Stimulated activated CD8-positive, alpha-beta memory T cell treated with anti-CD3 and anti-CD28 coated beads, Interleukin-7, amount 100 ng/mL, for 1 hour (primary cell): ENCODE measurements at regions not wholly inside any gene's neighbourhood (a gene's known extent, or its start where the extent isn't known, plus 50 kb on each side); places are given as distances from the start of the nearest gene placed in this dataset.
"Not testable (repeated sequence)": the region's sequence is repeated elsewhere in the genome, so short reads cannot be mapped to it uniquely, and the experiment has no call there.

Experiments used
- DNase-seq, 2 donors: peaks; one replicate each; pipeline ENCODE4 v3.0.0-alpha.2; 2020; ENCODE audit warnings: low read depth in 2 of 2

DNA sequence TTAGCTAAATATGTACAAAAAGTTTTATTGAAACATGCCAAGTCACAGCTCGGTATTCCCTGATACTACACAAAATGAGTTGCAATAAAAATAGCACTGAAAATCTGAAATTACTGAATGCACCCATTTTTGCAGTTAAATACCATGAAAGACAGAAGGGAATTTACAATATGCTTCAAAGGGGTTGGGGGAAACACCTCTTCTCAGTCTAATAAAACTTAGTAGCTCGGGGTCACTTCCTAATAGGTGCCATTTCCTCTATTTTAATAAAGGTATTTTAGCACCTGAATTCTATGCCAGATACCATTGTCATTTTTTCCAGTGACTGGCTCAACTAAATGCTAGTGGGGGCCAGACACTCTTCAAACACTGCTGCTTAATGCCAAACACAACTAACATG, 204.1 kb upstream of the MEF2C start:
- no peak for DNase-seq

DNA sequence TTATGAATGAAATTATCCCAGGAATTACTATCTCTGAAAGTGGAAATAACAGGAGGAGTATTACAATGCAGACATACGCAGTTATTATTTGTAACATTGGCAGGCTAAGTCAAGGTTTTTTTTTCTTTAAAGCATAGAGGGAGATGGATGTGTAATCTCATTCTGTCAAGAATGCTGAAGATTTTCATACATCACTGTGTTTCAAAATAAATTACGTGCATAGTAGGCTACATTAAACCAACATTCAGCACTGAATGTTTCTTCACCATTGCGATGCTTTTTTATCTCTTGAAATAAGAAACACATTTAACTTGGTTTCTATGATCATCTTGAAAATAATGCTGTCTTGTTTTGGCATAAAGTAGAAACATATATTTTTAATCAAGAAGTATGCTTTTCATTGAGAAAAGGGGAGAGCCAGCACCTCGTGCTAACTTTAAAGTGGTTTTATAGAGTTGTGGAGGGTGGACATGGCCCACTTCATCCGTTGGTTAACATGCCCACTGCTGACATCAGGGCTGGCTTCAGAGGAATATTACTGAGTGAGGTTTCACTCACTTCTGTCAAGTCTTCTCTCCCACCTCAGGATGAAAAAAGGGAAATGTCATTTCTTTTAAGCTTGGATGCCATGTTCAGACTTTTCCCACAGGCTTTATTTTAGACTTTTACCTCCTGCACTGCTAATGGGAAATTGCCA, 203.6 kb upstream of the MEF2C start:
- no peak for DNase-seq

DNA sequence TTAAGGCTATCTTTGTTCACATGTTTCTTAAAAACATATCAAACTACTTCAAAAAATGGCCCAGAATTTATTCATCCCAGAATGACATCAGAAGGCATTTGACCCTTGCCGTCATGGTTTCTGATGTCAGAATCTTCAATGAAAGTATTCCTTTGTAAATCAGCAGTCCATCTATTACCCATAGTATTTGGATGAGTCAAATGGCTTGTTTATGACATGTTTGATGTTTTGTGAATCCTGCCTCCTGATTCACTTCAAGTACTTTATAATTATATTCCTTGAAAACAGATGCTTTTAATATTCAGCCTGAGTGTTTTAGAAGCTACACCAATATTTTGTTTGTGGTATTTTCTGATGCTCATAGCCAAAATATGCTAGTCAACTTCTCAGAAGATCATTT, 200.8 kb upstream of the MEF2C start:
- no peak for DNase-seq

DNA sequence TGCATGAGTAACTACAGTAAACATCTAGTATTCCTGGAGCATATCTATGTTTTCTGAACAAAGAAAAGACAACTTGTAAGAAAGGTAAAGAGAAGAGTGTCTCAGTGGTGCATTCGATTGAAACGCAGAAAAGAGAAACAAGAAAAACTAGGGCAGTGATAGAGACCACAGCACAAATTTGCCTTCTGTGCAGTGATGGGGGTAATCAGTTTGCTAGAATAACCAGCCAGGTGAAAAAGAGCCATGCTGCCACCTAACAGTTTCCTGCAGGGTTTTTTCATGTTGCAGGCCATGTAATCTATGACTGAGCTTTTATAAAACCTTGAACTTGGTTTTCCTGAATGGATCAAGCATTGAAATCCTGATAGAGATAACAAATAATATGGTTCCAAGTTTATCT, 198.4 kb upstream of the MEF2C start:
- no peak for DNase-seq

DNA sequence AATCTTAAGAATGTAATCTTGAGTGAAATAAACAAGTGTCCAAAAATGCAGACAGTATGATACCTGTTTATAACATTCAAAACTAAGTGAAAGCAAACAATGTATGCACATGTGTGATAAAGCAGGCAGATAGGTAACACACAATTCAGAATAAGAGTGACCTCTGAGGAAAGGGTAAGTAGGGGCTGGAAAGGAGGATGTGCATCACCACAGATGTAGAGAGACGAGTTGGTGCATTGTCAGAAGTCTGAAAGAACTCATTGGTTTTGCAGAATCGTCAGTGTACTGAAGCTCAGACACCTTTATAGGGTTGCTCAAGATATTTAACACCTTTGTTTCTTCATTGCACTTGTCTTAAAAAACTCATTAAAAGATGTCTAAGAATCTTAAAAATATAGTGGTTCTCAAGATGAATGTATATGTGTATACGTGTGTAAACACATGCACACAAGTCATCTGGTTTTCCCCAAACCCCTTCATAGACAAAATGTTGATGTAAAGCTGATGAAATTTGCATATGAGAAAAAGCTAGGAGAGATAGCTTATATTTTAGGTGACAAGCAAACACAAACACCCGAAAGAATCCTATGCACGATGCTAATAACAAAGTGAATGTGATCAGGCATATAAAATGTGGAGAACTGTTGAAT, 197.6 kb upstream of the MEF2C start:
- DNase-seq: no peak

DNA sequence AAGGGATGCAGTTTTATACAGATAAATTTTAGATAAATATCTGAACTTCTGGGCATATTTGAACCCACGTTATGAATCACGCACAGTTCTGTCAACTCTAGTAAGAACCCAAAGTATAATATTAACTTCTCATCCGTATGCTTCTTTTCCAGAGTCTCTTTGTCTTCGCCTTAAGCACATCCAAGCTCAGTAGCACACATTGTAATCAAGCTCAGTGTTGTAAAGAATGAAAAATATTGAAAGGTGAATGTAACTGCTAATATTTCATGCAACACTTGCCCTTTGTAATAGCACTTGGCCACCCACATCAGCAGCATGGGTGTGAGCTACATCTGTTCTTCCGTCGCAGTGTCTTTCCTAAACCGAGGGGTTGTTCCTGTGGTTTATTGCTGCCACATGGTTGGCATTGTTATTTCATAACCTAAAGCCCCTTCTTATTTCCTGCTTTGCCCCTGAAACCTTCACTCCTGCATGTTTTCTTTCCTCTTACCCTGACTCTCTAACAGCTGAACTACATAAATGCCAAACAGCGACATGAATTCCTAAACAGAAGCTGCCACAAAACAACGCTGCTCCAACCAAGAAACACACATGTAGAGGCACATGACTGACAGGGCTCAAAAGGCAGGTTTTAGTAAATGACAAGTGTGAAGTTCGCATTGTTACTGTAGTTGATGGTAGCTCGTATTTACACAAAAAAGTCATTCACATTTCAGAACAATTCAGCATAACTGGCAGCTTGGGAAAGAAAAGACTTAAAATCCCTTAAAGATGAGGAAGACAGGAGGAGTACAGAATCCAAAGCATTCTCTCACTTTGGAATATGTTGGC, 190.1 kb upstream of the MEF2C start:
- DNase-seq: no peak

DNA sequence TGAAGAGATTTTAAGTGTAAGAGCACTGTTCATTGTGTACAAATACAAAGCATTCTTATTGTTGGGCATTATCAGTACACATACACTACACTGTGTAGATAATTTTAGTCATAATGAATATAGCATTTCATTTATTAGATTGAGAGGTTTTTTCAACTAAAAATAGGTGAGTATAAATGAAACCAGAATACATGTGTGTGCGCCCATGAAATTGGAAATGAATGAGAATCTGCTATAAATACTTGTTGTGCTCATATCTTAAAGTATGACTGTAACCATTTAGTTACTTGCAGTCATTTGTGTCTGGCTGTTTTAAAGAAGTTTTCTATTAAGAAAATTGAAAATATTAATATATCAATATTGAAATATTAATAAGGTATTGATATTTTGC, 189.0 kb upstream of the MEF2C start:
- DNase-seq: no peak

DNA sequence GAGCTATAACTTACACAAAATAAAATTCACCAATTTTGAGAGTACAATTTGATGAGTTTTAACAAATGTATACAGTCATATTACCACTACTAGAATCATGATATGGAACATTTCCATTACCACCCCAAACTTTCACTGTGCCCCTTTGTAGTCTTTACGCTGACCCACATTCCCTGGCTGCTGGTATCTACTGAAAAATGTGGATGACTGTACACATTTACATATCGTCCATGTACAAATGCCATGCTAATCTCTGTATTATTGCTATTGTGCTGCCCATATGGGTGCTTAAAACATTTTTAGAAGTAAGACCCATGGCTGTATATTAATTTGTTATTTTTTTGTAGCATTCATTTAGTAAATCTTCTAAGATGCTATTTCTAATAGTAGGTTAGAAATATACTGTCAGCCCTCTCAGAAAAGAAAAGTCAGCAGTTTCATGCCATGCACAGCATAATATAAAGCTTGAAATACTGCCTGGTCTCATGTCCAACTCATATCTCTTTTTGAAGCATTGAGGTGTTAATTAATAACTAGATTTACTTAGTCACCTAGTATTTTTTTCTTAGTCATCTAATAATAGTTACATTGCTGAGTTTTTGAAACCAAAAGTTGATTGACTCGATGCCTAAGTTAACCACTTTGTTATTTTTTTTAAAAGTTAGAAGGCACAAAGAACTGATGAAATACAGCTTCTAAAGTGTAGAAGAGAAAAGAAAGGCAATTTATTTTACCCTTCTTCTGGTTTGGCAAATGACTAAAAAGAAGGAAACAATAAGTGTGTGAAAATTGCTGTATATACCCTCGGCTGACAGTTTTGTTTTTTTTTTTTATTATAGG, 188.3 kb upstream of the MEF2C start:
- no peak for DNase-seq

DNA sequence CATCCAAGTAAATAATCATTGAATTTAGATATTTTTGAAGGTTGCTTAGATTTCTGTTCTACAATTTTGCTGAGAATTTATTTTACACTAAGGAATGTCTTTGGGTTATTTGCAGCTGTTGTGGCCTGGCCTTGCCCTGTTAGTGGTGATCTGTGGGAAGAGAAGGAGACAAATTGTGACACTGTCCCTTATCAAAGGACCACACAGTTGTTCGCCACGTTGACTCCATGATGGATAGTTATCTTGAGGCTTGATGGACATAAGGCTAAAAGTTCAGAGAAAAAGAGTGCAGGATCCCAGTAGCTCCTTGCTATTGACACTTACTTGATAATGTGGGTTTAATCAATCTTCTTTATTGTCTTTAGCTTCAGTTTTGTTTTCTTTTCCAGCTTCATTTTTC, 186.6 kb upstream of the MEF2C start:
- no peak for DNase-seq

DNA sequence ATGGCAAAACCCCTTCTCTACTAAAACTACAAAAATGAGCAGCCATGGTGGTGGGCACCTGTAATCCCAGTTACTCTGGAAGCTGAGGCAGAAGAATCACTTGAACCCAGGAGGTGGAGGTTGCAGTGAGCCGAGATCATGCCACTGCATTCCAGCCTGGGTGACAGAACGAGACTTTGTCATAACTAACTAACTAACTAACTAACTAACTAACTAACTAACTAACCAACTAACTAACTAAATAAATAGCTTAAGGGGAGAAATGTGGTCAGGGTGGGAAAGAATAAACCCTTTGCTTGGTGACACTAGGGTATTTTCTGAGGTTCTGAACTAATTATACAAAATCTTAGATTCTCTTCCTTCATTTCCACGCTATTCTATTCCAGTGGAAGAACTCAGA, 184.4 kb upstream of the MEF2C start:
- DNase-seq: no peak

DNA sequence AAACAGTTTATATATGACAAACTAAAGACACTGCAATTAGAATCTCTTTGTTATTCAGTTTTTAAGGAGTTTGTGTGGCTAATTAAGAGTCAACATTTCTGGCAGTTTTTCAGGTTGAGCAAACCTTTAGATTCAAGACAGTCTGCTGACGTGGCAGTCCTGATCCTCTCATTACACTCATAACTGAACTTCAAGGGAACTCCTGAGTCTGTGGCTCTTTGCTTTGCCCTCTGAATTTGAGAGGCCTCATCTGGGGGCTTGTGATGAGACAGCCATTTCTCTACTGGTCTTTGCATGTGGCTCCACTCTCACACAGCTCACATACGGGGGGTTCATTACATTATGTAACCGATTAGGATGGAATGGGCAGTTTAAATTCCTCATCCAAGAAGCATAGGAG, 182.9 kb upstream of the MEF2C start:
- no peak for DNase-seq

DNA sequence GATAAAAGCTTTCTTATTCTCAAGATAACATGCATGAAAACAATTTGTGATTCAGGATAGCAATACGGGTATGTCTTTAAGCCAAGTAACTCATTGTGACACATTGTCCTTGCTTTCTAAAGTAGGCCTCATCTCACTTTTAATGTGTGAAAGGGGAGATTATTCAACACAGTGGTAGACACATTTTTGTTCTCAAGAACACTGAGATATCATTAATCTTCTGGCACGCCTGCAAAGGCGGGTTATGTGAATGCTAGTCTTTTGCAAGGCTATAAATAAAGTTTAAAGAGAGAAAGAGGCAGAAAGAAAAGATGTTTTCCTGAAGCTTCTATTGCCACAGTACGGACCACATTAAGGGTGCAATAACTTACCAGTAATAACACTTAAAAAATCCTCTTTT, 181.8 kb upstream of the MEF2C start:
- DNase-seq: no peak

DNA sequence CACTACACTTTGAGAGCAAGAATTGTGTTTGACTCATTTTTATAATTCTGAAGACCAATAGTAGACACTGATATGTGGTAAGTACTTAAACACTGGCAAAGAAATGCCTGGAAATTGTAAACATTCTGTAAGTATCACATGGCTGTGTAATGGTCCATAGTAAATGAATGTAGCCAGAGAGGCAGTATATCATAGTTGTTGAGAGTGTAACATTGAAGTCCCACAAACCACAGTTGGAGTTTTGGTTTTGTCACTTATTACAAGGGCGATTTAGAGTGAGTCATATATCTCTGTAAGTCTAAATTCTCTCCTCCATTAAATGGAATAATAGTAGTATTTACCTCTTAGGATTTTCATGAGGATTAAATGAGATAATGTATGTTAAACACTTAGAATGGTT, 181.1 kb upstream of the MEF2C start:
- DNase-seq: no peak

DNA sequence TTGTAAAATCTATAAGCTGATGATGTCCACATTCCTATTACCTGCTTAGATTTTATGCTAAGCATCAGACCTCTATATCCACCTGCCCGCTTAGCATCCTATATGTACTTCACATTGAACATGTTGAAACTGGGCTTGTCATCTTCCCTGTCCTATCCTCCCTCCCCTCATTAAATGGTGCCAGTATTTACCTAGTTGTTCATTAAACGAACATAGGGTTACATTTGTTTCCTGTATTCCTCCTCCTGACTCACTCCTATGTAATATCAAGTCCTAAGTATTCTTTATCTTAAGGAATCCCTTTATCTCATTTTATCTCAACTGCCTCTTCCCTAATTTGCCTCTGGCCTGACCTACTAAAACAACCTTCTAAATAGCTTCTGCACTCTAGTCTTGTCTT, 177.8 kb upstream of the MEF2C start:
- DNase-seq: no peak

DNA sequence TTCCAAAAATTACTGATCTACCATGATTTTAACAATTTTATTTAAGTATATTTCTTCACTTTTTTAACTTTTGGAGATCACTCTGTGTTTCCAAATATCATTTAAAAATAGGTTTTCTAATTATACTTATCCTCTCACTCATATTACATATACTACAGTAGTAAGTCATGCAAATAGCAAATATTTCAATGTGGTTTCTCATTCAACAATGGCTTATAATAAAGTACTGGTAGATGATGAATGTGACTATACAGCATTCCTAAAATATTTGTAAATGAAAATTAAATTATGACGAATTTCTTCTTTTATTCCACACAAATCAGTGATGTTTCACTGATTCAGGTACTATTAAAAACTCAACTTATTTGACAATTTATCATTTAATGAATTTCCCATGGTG, 176.3 kb upstream of the MEF2C start:
- DNase-seq: no peak

DNA sequence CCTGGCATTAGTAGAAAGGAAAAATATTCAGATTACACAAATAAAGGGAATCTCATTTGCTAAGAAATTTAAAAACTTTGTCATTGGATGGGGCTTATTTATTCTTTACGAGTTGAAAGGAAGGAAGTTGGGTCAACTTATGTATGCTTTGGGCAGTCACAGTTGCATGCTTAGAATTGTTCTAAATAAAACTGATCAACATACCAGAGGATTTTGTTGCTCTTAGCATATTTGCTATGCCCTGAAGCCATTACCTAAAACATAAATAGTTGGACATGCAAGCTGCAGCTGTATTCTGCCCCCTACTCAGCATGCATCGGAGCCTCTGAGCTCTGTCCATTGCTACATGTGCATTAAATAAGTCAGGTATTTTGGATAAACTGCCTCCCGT, 172.7 kb upstream of the MEF2C start:
- no peak for DNase-seq

DNA sequence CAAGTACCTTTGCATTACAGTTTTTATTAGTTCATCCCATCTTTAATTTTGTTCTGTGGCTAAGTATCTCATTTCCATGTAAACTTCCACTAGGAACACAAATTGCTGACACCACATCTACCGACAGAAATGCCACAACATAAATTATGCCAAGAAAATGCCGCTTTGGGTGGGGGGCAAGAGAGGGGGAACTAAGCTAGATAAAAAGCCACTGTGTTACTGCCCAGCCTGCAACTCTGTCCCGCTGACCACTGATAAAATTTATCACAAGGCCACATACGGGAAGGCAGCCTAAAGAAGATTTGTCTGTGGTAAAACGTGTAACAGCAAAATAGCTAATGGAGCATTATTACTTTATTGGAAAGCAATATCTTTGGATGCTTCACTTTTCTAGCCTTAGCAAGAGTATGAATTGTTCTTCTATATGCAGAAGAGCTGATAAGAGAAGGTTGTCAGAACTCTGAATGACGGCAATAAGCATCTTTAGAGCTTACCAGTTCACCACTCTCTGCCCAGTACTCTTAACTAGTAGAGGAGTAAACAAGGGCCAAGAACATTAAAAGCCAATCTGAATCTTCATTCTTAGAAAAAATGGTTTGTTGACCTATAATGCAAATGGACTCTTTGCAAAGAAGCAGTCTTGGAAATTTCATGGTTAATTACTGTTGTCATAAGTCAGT, 172.2 kb upstream of the MEF2C start:
- DNase-seq: no peak

DNA sequence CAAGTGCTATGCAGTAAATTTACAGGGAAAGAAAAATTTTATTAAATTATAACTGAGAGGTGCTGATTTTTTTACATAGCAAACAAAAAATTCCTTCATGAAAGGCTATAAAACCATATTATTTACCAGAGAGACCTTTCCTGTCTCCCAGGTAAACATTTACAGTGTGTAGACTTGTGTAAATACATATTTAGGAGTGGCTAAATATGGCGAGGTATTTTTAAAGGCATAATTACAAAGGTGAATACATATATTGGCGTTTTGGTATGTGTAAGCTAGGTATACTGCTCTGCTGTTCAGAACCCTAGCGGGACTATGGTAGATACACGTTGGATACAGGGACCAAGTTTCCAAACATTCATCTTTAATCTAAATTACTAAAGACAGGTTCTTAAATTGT, 170.6 kb upstream of the MEF2C start:
- DNase-seq: no peak

DNA sequence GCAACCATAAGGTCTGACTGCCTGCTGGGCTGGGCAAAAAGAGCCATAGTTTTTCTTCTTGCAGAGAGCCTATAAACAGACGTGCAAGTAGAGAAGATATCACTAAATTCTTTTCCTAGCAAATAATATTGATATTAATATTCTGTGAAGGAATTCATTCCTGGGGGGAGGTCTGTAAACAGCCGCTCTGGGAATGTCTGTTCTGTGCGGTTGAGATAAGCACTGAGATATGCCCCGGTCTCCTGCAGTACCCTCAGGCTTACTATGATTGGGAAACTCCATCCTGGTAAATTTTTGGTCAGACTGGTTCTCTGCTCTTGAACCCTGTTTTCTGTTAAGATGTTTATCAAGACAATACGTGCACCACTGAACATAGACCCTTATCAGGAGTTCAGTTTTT, 167.1 kb upstream of the MEF2C start:
- not testable (repeated sequence) for DNase-seq

DNA sequence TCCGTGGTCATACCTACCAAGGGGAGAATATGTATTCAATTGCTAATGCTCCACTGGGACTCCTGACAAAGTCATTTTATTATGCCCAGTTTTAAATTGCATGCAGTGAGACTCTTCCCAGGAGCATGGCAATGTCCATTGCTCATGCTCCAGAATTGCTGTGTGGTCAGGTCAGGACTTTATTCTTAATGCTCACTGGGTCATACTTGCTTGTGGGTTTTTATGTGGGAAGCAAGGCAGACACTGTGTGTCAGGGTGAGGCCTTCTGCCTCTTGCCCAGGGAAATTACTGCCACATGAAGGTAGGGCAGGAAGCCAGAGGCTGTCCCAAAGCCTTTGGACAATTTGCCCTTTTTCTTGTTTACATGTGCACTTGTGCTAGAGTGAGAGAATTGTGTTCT, 164.6 kb upstream of the MEF2C start:
- no peak for DNase-seq

DNA sequence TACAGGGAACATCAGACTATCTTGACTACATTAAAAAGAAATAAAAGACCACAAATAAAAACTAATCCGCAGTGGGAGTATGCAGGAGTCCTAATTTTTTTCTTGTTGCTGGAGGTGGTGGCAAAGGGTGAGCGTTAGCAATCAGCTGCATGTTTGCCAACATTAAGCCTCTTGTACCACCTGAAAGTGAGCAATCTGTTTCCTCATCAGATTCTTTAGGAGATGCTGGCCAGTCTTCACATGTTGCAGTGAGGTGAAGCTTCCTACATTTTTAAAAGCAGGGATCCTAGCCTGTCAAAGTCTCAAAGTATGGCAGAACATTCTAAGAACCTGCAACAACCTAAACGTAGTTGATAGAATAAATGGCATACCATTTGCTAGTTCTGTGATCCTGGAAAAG, 162.2 kb upstream of the MEF2C start:
- DNase-seq: no peak
